Right hindlimb (tissue), 1 donor: ENCODE measurements at regions not wholly inside any gene's neighbourhood (a gene's known extent, or its start where the extent isn't known, plus 50 kb on each side); places are given as distances from the start of the nearest gene placed in this dataset.
"Not testable (repeated sequence)": the region's sequence is repeated elsewhere in the genome, so short reads cannot be mapped to it uniquely, and the experiment has no call there.

Experiments
- DNase-seq: peaks from one replicate; pipeline ENCODE4 v3.0.0-alpha.2; 2018

DNA sequence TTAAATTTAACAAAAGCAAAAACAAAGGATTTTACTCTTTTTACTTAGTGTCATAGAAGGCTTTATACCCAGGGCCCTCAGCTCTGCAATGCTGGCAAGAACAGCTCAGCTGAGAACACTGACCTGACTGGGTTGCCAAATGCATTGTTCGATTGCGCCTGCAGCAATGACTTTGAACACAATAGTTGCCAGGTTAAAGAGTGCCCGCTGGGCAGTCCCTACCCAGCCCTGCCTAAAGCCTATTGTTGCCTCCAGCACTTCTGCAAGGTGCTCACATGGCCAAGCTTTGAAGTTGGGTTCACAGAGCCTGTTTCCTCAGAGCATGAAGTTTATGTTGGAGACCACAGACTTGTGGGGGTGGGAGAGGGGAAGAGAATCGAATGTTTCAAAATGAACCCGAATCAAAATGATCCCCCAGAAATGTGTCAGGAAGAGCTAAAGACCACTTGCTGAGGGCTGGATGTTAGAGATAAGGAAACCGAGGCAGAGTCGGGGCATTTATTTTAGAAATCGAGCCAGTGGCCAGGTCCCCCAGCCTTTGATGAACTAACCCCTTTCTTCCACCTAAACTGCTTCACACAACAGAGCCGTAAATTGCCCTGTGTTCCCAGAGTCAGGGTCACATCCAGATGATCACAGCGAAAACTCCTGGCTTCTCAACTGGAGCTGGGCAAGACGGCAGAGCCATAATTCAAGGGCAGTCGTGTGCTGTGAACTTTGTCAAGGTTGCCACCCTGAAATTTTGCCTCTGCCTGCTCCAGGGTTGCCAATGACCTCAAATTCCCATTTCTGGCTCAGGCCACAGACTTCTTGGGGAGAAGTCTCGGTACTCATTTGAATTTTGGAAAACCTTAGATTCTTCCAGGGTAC is 55.0 kb downstream of the FOXA2 start:
- DNase-seq, result no peak

DNA sequence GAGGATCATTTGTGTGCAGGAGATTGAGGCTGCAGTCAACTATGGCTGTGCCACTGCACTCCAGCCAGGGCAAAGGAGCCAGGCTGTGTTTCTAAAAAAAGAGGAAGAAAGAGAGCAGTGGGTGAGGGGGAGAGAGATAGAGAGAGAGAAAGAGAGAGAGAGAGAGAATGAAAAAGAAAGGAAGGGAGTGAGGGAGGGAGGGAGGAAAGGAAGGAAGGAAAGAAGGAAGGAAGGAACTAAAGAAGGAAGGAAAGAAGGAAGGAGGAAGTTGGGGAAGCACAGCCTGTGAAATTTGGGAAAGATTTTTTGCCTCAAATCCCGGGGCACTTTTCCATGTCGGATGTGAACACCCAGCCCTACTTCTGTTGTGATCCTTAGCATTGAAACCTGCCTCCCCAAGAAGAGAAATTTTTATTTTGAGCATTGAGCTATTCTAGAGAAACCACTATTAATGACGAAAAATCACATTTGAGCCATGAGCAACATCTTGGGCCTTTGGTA is 57.8 kb downstream of the FOXA2 start:
- DNase-seq, result no peak

GRCh38 chr20:22525821-22526220 is 58.6 kb downstream of the FOXA2 start:
- DNase-seq, result no peak

GRCh38 chr20:22525069-22525820 is 59.1 kb downstream of the FOXA2 start:
- no peak for DNase-seq

GRCh38 chr20:22524393-22525015 is 59.9 kb downstream of the FOXA2 start:
- no peak for DNase-seq

GRCh38 chr20:22523499-22524392 is 60.6 kb downstream of the FOXA2 start:
- no peak for DNase-seq

DNA sequence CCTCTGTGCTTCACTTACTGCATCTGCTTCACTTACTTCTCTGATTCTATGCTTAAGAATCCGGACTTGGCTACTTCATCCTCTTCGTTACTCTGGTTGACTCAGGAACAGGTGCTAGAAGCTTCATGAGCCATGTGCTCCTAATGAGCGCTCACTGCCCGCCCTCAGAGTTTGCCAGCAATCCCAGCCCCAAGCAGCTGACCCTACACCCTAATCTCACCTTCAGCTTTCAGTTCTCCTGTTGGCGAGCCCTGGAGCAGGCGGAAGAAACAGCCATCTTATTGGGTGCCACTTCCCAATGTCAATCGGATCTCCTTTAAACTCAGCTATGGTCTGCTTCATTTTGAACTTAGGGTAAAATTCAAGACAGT is 61.3 kb downstream of the FOXA2 start:
- DNase-seq, result no peak

GRCh38 chr20:22522701-22523100 is 61.7 kb downstream of the FOXA2 start:
- no peak for DNase-seq

DNA sequence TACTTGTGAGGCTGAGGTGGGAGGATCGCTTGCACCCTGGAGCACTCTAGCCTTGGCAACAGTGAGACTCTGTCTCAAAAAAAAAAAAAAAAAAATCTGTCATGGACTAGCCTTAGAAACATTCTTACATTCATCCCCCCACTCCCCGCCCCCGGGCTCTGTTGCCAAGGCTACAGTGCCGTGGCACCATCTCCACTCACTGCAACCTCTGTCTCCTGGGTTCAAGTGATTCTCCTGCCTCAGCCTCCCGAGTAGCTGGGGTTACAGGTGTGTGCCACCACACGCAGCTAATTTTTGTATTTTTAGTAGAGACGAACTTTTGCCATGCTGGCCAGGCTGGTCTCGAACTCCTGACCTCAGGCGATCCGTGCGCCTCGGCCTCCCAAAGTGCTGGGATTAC is 62.4 kb downstream of the FOXA2 start:
- not testable (repeated sequence) for DNase-seq

GRCh38 chr20:22520381-22520780 is 64.0 kb downstream of the FOXA2 start:
- no peak for DNase-seq

DNA sequence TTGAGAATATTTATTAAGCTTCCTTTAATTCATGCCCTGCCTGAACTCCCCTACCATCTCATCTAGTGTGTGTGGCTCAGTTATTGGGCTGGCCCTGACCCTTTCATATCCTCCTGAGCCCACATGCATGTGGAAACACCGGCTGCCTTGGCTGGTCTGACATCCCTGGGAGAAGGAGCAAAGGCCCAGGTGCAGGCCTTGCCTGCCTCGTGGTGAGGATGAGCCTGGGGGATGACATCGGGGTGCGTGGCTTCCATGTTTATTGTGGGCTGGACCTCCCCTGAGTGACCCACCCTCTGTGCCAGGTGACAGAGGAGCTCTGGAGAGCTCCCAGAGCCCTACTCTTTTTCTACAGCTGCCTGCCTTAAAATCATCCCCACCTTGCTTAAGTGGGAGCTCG is 69.1 kb downstream of the FOXA2 start:
- DNase-seq, result no peak

DNA sequence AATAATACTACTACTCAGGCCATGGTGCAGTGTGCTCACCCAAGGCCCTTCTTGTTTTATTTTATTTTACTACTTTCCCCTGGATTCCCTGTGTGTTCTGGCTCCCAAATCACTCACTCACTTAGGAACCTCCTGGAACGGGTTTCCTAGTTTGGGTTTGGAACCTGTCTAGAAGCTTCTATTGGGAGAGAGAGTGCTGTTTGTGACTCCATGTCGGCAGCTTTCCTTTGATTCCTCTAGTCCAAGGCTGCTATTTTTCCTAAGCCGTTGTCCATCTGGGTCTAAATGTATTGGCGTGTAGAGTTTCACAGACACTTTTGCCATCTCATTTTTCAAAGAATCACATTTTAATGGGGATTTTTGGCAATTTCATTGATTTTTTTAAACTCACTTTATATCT is 70.8 kb downstream of the FOXA2 start:
- no peak for DNase-seq

DNA sequence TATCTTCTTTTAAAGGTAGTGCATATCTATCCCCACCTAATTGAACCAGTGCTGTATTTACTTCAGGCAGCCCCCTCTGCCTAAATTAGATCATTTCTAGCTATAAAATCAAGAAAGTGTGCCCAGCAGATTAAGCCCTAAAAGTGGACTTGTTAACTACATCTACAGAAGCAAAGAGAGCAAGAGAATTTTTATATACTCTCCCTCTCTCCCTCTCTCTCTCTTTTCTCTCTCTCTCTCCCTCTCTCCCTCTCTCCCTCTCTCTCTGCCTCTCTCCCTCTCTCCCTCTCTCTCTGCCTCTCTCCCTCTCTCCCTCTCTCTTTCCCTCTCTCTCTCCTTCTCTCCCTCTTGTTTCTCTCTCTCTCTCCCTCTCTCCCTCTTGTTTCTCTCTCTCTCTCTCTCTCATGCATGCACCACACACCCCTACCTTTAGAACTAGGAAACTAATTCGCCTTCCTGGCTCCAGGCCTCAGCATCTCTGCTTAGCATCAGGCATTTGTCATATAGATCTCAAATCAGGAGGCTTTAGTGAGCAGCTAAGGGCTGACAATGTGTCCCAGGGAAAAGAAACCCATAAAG is 71.4 kb downstream of the FOXA2 start:
- no peak for DNase-seq

GRCh38 chr20:22511943-22512910 is 72.1 kb downstream of the FOXA2 start:
- no peak for DNase-seq

DNA sequence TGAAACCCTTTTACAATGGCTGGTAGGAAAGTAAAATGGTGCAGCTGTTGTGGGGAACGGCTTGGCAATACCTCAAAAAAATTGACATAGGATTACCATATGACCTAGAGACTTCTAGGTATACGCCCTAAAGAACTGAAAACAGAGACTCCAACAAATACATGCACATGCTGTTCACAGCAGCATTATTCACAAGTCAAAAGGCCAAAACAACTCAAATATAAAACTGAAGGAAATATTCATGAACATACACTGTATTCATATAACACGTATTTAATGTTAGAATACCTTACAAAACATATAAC is 74.6 kb downstream of the FOXA2 start:
- DNase-seq, result no peak

DNA sequence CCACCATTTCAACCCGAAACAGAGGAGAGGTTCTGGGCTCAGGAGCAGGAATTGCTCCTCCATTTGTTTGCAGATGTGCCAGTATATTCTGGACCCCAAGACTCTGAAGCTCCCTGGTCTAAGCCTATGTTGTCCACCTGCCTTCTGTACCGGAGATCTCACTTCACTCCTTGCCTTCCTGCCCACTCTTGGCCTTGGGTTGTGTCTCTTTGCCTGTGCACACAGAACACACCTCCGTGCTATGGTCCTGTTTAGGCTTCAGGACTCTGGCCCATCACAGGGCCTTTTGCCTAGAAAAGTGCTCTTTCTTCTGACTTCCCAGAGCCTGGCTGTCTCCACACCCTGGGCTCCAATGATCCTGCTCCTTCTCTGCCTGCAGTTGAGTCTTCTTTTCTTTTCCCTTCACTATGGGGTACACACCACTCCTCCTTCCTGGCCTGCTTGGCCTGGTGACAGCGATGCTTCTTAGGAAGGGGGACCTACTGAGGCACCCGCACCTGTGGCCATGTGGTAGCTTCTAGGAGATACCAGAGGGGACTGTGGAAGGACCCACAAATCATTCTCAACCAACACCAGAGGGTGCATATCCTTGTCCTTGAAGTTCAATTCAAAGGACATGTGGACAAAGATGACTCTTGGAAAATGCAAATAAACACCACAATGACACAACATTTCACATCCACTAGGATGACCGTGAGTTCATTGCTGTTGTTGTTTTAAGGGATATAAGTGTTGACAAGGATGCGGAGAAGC is 75.1 kb downstream of the FOXA2 start:
- no peak for DNase-seq

DNA sequence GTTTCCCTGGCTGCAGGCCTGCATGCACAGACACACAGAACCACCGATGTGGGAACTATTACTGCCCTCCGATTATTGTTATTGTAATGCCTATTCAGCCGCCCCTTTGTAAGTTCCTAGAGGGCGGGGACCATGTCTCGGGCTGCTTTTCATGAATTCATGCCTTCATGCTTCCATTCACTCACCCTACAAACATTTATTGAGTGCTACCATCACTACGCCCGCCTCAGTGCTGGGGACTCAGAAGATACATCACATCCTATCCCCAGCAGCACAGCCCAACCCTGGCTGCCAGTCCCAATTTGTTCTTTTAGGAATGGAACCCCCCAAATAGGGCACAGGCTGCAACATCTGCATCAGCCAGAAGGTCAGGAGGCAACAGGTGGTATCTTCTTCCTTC is 75.9 kb downstream of the FOXA2 start:
- DNase-seq, result no peak

- no peak for DNase-seq
These were observed 77.0 kb downstream of the FOXA2 start for GRCh38 chr20:22507240-22507961.

DNA sequence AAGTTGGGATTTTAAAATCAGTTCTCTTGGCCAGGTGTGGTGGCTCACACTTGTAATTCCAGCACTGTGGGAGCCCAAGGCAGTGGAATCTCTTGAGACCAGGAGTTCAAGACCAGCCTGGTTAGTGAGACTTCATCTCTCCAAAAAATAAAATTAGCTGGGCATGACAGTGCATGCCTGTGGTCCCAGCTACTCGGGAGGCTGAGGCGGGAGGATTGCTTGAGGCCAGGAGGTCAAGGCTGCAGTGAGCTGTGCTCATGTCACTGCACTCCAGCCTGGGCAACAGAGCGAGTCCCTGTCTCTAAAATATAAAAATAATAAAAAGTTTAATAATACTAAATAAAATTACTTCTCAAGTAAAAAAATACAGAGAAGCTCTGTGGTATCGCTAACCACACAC is 77.5 kb downstream of the FOXA2 start:
- DNase-seq, result no peak
